ENCODE measurements at regions not wholly inside any gene's neighbourhood (a gene's known extent, or its start where the extent isn't known, plus 50 kb on each side); places are given as distances from the start of the nearest gene placed in this dataset.

DNA sequence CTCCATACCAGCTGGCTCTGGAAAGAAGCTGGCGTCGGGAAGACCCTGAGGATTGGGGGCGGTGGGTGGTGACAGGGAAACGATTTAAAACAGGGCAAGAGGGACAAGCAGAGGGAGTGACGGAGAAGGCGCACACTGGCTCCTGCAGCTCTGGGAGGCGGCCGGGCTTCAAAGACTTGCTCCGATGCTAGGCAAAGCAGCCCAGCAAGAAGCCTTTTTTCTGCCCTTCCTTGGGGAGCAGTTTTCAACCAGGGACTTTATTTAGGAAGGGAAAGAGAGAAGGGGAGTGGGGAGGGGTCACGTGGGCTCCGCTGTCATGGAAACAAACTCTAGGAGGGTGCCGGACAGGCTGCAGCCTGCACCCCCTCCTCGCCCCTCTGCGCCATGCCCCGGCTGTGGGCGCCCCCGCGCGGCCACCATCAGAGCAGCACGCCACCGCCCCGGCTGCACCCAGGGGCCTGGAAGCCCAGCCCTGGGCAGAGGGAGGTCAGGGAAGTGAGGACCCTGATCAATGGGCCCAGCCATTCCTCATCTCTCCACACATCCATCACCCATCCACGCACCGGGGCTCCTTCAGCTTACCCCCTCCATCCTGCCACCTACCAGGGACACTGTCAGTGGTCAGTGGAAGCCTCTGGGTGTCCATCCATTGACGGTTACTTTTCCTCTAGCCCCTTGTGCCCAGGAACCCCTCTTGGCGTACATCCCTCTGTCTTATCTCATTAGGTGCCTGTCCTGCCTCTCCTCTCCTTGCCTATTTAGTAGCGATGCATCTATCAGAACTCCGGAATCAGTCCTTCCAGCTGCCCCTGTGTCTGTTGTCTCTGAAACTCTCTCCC, 66.6 kb upstream of the CCDC167 start:
- TF ChIP-seq, protein P1, sequence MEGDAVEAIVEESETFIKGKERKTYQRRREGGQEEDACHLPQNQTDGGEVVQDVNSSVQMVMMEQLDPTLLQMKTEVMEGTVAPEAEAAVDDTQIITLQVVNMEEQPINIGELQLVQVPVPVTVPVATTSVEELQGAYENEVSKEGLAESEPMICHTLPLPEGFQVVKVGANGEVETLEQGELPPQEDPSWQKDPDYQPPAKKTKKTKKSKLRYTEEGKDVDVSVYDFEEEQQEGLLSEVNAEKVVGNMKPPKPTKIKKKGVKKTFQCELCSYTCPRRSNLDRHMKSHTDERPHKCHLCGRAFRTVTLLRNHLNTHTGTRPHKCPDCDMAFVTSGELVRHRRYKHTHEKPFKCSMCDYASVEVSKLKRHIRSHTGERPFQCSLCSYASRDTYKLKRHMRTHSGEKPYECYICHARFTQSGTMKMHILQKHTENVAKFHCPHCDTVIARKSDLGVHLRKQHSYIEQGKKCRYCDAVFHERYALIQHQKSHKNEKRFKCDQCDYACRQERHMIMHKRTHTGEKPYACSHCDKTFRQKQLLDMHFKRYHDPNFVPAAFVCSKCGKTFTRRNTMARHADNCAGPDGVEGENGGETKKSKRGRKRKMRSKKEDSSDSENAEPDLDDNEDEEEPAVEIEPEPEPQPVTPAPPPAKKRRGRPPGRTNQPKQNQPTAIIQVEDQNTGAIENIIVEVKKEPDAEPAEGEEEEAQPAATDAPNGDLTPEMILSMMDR (IDR thresholded peaks at IDR 0.05; ENCODE audit: poor library complexity, severe bottlenecking) = peak; percentile 73
- TF ChIP-seq RAD21 (conservative IDR thresholded peaks at IDR 0.05) (peak; percentile 64), SMC3 (conservative IDR thresholded peaks at IDR 0.05; ENCODE audit: poor library complexity) (peak; percentile 58), EP300 (conservative IDR thresholded peaks at IDR 0.05; ENCODE audit: poor library complexity, severe bottlenecking) (no peak), REST (IDR thresholded peaks at IDR 0.05; ENCODE audit: borderline replicate concordance) (no peak), EZH2 (IDR thresholded peaks at IDR 0.05; ENCODE audit: borderline replicate concordance, insufficient read depth, low read length, poor library complexity, severe bottlenecking) (no peak), TAF1 (IDR thresholded peaks at IDR 0.05; ENCODE audit: low read depth) (no peak), POLR2AphosphoS5 (IDR thresholded peaks at IDR 0.05) (no peak)
